Fibroblast of lung (primary cell): ENCODE measurements at regions not wholly inside any gene's neighbourhood (a gene's known extent, or its start where the extent isn't known, plus 50 kb on each side); places are given as distances from the start of the nearest gene placed in this dataset.
A peak's percentile ranks its signal among the peaks of the same experiment; 100 is the strongest.

ENCODE experiments used
- DNase-seq, 2 donors: peaks; one replicate each; pipeline versions ENCODE4 v3.0.0 to v3.0.0-alpha.2; 2010; ENCODE audit warnings: low read depth in 2 of 2
- H2AFZ ChIP-seq: 2 replicates; pipeline ENCODE4 v1.5.1; 2012; ENCODE audit warnings: low read length, control low read depth, inconsistent platforms
- H3K27ac ChIP-seq: 2 replicates; pipeline ENCODE4 v1.5.1; 2011; ENCODE audit warnings: low read length, control low read depth; ENCODE audit not compliant: insufficient read depth
- H3K27me3 ChIP-seq: 2 replicates; pipeline ENCODE4 v1.5.1; 2011; ENCODE audit warnings: mild to moderate bottlenecking, low read length; ENCODE audit not compliant: control insufficient read depth, insufficient read depth
- H3K36me3 ChIP-seq: 2 replicates; pipeline ENCODE4 v1.5.1; 2011; ENCODE audit warnings: low read length; ENCODE audit not compliant: control insufficient read depth, insufficient read depth
- H3K4me1 ChIP-seq: 2 replicates; pipeline ENCODE4 v1.5.1; 2011; ENCODE audit warnings: low read length; ENCODE audit not compliant: control insufficient read depth, insufficient read depth; ENCODE audit errors: extremely low read depth
- H3K4me2 ChIP-seq: 2 replicates; pipeline ENCODE4 v1.5.1; 2011; ENCODE audit warnings: low read length, control low read depth; ENCODE audit not compliant: insufficient read depth; ENCODE audit errors: extremely low read depth
- H3K4me3 ChIP-seq, 4 experiments: fragments of 200-600 bp in 1 of 4; sonication (generic) in 1 of 4; replicated peaks in 1 of 4; 2 replicates each; pipeline ENCODE4 v1.5.1; 2011 to 2016; ENCODE audit warnings: low read length in 4 of 4, low read depth in 3 of 4, mild to moderate bottlenecking in 3 of 4, control low read depth in 2 of 4, inconsistent platforms in 1 of 4, mixed read lengths in 1 of 4; ENCODE audit not compliant: insufficient read depth in 1 of 4; ENCODE audit errors: control extremely low read depth in 1 of 4
- H3K79me2 ChIP-seq: 2 replicates; pipeline ENCODE4 v1.5.1; 2012; ENCODE audit warnings: mild to moderate bottlenecking, low read length, inconsistent platforms; ENCODE audit not compliant: control insufficient read depth, insufficient read depth
- H3K9ac ChIP-seq: 2 replicates; pipeline ENCODE4 v1.5.1; 2011; ENCODE audit warnings: mild to moderate bottlenecking, low read length, control low read depth; ENCODE audit not compliant: insufficient read depth
- H3K9me3 ChIP-seq: 2 replicates; pipeline ENCODE4 v1.5.1; 2012; ENCODE audit warnings: low read depth, low read length; ENCODE audit not compliant: control insufficient read depth, insufficient read depth
- H4K20me1 ChIP-seq: 2 replicates; pipeline ENCODE4 v1.5.1; 2011; ENCODE audit warnings: low read length; ENCODE audit not compliant: control insufficient read depth, insufficient read depth; ENCODE audit errors: extremely low read depth
- EZH2 ChIP-seq: IDR thresholded peaks from 2 replicates; pipeline ENCODE4 v1.5.1; 2012; ENCODE audit warnings: low read length, control low read depth, mild to moderate bottlenecking; ENCODE audit errors: missing control alignments
- TF ChIP-seq, protein P1 (sequence below), 2 donors: IDR thresholded peaks in 1 of 2; conservative IDR thresholded peaks in 1 of 2; 1 replicate in 1 of 2; 2 replicates in 1 of 2; pipeline ENCODE4 v1.5.1; 2011 to 2012; ENCODE audit warnings: low read length in 2 of 2, control low read depth in 1 of 2, inconsistent platforms in 1 of 2, low read depth in 1 of 2, mild to moderate bottlenecking in 1 of 2

DNA sequence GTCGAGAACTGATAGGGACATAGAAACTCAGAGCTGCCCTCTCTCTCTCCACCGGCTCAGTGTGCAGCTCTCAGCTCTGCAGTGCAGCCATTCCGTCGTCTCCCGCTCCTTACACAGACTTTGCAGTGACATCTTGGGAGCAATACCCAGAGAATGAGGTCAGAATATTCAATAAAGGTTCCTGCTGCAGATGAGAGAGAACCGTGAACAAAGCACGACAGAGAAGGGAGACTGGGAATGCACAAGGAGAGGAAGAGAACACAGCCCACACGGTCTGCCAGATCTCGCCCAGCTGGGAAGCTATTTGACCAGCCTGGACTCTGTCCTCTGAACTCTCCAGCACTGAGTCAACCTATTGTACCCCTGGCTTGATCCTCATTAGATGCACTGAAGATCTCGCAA lies 118.0 kb upstream of the PPARGC1A start:
- Histone ChIP-seq H3K4me2 (no peak overlapping the region), H3K4me1 (no peaks in the 10 kb centered on the region), H3K27me3 (peaks cover 2% of the 10 kb centered on the region), H3K27ac (no peak overlapping the region), H3K9me3 (no peaks in the 10 kb centered on the region), H3K9ac (no peak overlapping the region), H2AFZ (no peak overlapping the region), H3K36me3 (no peaks in the 10 kb centered on the region), H3K79me2 (no peaks in the 10 kb centered on the region), H3K4me3 (no peak overlapping the region), H4K20me1 (no peaks in the 10 kb centered on the region)
- no peak for DNase-seq
- TF ChIP-seq EZH2, result no peak
- TF ChIP-seq, protein P1, sequence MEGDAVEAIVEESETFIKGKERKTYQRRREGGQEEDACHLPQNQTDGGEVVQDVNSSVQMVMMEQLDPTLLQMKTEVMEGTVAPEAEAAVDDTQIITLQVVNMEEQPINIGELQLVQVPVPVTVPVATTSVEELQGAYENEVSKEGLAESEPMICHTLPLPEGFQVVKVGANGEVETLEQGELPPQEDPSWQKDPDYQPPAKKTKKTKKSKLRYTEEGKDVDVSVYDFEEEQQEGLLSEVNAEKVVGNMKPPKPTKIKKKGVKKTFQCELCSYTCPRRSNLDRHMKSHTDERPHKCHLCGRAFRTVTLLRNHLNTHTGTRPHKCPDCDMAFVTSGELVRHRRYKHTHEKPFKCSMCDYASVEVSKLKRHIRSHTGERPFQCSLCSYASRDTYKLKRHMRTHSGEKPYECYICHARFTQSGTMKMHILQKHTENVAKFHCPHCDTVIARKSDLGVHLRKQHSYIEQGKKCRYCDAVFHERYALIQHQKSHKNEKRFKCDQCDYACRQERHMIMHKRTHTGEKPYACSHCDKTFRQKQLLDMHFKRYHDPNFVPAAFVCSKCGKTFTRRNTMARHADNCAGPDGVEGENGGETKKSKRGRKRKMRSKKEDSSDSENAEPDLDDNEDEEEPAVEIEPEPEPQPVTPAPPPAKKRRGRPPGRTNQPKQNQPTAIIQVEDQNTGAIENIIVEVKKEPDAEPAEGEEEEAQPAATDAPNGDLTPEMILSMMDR (conservative IDR thresholded peaks at IDR 0.05 in 1 of 2, IDR thresholded peaks at IDR 0.05 in 1 of 2; ENCODE audit: low read depth in 1 of 2, low read length in 2 of 2), result no peak

DNA sequence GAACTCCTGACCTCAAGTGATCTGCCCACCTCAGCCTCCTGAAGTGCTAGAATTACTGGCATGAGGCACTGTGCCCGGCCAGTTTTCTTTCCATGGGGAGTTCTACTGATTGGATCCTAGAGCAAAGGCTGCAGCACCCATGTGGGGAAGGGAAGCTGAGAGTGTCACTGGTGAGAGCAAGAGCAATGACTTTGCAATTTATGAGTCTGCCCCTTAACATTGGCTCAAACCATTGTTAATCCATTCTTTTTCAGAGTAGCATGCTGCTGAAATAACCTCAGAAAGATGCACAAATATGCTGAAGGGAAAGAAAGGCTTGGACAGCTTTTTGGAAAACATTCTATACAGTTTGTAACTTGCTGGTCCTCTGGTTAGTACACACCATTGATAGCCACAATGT lies 116.4 kb upstream of the PPARGC1A start:
- Histone ChIP-seq H3K9ac (no peak overlapping the region), H4K20me1 (no peaks in the 10 kb centered on the region), H3K4me1 (no peaks in the 10 kb centered on the region), H3K4me3 (no peak overlapping the region), H3K79me2 (no peaks in the 10 kb centered on the region), H3K4me2 (no peak overlapping the region), H3K27ac (no peak overlapping the region), H3K9me3 (no peaks in the 10 kb centered on the region), H3K27me3 (peaks cover 2% of the 10 kb centered on the region), H3K36me3 (no peaks in the 10 kb centered on the region), H2AFZ (no peak overlapping the region)
- no peak for DNase-seq
- TF ChIP-seq, protein P1 (conservative IDR thresholded peaks at IDR 0.05 in 1 of 2, IDR thresholded peaks at IDR 0.05 in 1 of 2; ENCODE audit: low read depth in 1 of 2, low read length in 2 of 2), result no peak
- TF ChIP-seq EZH2, result no peak

DNA sequence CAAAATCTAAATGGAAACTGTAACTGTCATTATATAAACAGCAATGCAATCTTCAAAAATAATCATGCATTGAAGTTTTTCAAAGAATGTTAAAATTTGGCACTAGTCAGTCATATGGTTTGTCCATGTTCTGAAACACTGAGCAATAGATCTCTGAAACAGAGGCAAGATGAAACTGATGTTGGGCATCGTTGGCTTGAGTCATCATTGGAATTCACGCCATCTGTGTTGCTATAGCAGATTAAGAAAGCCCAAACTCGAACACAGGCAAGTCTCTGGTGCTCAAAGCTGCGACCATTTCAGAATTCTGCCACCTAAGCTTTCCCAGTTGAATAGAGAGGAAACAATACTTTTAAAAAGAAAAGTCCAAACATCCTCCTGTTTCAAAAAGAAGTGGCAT lies 114.1 kb upstream of the PPARGC1A start:
- H3K4me2 ChIP-seq, result no peak overlapping the region
- H4K20me1 ChIP-seq, result no peaks in the 10 kb centered on the region
- H3K27me3 ChIP-seq, result peaks cover 2% of the 10 kb centered on the region
- DNase-seq, result peak in 1 of 2 donors; percentile 41
- no peak overlapping the region for H3K4me3 ChIP-seq
- no peak overlapping the region for H2AFZ ChIP-seq
- H3K36me3 ChIP-seq, result no peaks in the 10 kb centered on the region
- no peaks in the 10 kb centered on the region for H3K4me1 ChIP-seq
- TF ChIP-seq, protein P1 (conservative IDR thresholded peaks at IDR 0.05 in 1 of 2, IDR thresholded peaks at IDR 0.05 in 1 of 2; ENCODE audit: low read depth in 1 of 2, low read length in 2 of 2), result no peak
- TF ChIP-seq EZH2, result no peak
- H3K9me3 ChIP-seq, result no peaks in the 10 kb centered on the region
- H3K27ac ChIP-seq, result no peak overlapping the region
- H3K9ac ChIP-seq, result no peak overlapping the region
- no peaks in the 10 kb centered on the region for H3K79me2 ChIP-seq
